Effector memory CD4-positive, alpha-beta T cell (primary cell): ENCODE measurements at regions not wholly inside any gene's neighbourhood (a gene's known extent, or its start where the extent isn't known, plus 50 kb on each side); places are given as distances from the start of the nearest gene placed in this dataset.

Source experiments
- DNase-seq, 3 donors: peaks; one replicate each; pipeline ENCODE4 v3.0.0-alpha.2; 2020
- H3K27ac ChIP-seq: 2 replicates; pipeline ENCODE4 v1.7.0; 2013; ENCODE audit warnings: mild to moderate bottlenecking, low read length, moderate library complexity; ENCODE audit not compliant: insufficient read depth, poor library complexity, severe bottlenecking
- H3K27me3 ChIP-seq: replicated peaks from 2 replicates; pipeline ENCODE4 v1.7.0; 2013; ENCODE audit warnings: mild to moderate bottlenecking, low read length; ENCODE audit not compliant: insufficient read depth, control insufficient read depth, poor library complexity, severe bottlenecking
- H3K36me3 ChIP-seq: 2 replicates; pipeline ENCODE4 v1.7.0; 2013; ENCODE audit warnings: mild to moderate bottlenecking, low read length, moderate library complexity; ENCODE audit not compliant: control insufficient read depth, insufficient read depth
- H3K4me1 ChIP-seq: 2 replicates; pipeline ENCODE4 v1.7.0; 2013; ENCODE audit warnings: low read length, mild to moderate bottlenecking; ENCODE audit not compliant: control insufficient read depth, insufficient read depth, poor library complexity, severe bottlenecking
- H3K4me3 ChIP-seq: 2 replicates; pipeline ENCODE4 v1.7.0; 2013; ENCODE audit warnings: low read length, low read depth, mild to moderate bottlenecking; ENCODE audit not compliant: insufficient read depth, poor library complexity, severe bottlenecking
- H3K9me3 ChIP-seq: 2 replicates; pipeline ENCODE4 v1.7.0; 2013; ENCODE audit warnings: mild to moderate bottlenecking, low read length, moderate library complexity; ENCODE audit not compliant: control insufficient read depth

DNA sequence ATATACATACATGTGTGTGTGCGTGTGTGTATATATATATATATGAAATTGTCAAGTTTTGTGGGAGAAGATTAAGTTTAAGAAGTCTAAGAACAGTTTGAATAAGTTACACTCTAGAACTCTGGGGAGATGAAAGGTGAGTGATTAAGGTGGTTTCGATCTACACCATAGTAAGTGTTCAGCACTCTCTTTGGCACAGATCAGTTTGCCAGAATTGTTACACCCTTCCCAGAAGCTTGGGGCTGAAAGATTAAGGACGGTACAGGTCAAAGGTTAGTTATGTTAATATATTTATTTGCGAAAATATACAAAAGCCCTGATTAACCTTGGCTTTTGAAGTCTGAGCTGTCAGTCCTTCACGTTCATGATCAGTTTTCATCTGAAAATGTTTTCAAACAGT, 309.1 kb downstream of the KLF5 start:
- DNase-seq, result no peak
- no peaks in the 10 kb centered on the region for H3K27me3 ChIP-seq
- no peak overlapping the region for H3K27ac ChIP-seq
- H3K4me3 ChIP-seq, result no peak overlapping the region
- H3K36me3 ChIP-seq, result no peaks in the 10 kb centered on the region
- H3K9me3 ChIP-seq, result no peaks in the 10 kb centered on the region
- H3K4me1 ChIP-seq, result no peaks in the 10 kb centered on the region

DNA sequence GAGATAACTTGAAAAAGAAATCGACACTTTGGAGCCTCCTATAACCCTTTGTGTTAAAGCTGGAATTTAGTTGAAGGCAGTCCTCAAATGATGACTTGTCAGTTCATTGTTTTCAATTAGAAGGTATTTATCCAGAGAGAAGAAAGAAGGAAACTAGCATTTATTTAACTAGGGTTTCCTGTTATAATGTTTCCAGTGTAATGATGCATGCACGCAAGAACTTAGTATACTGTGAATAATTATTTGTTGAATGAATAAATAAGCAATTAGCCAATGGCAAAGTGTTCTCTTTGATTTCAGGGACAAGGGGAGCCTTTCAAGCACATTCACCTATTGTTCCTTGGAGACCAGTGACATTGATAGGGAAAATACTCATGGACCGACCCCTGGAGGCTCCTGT, 307.4 kb downstream of the KLF5 start:
- Histone ChIP-seq H3K27me3 (no peaks in the 10 kb centered on the region), H3K36me3 (no peaks in the 10 kb centered on the region), H3K9me3 (no peaks in the 10 kb centered on the region), H3K4me3 (no peak overlapping the region), H3K4me1 (no peaks in the 10 kb centered on the region), H3K27ac (no peak overlapping the region)
- DNase-seq, result no peak

DNA sequence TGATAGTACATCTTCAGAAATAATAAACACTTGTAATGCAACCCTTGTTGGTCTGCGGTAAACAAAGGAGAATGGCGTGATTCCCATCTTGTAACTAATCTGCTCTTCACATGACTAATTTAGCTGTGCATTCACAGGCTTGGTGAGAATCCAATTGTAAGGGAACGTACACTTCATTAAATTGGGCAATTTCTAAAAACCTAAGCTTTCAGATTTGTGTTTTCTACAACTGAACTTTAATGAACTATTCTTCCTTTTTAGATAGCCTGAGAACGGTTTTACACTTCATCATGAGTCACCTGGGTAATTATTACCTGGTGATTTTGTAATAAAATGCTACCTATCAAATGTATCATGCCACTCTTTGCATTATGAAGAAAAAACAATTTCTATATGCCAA, 306.9 kb downstream of the KLF5 start:
- DNase-seq, result no peak
- Histone ChIP-seq H3K36me3 (no peaks in the 10 kb centered on the region), H3K4me1 (no peaks in the 10 kb centered on the region), H3K9me3 (no peaks in the 10 kb centered on the region), H3K27ac (no peak overlapping the region), H3K4me3 (no peak overlapping the region), H3K27me3 (no peaks in the 10 kb centered on the region)

- no peak overlapping the region for H3K27ac ChIP-seq
- no peaks in the 10 kb centered on the region for H3K4me1 ChIP-seq
- no peak overlapping the region for H3K4me3 ChIP-seq
- H3K9me3 ChIP-seq, result no peaks in the 10 kb centered on the region
- no peak for DNase-seq
- no peaks in the 10 kb centered on the region for H3K27me3 ChIP-seq
- H3K36me3 ChIP-seq, result no peaks in the 10 kb centered on the region
Observed at GRCh38 chr13:73365252-73365651, 306.4 kb downstream of the KLF5 start.

GRCh38 chr13:73364736-73365135, 305.9 kb downstream of the KLF5 start:
- Histone ChIP-seq H3K4me1 (no peaks in the 10 kb centered on the region), H3K27me3 (no peaks in the 10 kb centered on the region), H3K36me3 (no peaks in the 10 kb centered on the region), H3K27ac (no peak overlapping the region), H3K4me3 (no peak overlapping the region), H3K9me3 (no peaks in the 10 kb centered on the region)
- DNase-seq, result no peak

- Histone ChIP-seq H3K27ac (no peak overlapping the region), H3K27me3 (no peaks in the 10 kb centered on the region), H3K4me1 (no peaks in the 10 kb centered on the region), H3K9me3 (no peaks in the 10 kb centered on the region), H3K4me3 (no peak overlapping the region), H3K36me3 (no peaks in the 10 kb centered on the region)
- no peak for DNase-seq
Observed at GRCh38 chr13:73358606-73359095, 299.8 kb downstream of the KLF5 start.

DNA sequence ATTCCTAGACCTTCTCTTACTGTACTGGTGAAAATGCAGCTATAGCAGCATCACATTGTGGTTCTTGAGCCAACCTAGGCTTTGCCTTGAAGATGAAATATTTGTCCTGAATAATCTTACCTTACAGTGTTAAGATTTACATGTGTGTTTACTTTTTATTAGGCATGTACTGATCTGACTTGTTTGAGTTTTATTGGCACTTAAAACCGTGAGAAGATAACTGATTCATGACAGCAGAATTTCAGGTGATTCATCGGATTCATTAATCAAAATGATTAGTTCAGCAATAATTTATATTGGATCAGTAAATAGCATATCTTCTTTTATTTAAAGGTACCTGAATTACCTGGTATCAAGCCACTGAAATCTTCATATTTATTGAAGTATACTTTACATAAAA, 296.3 kb downstream of the KLF5 start:
- Histone ChIP-seq H3K27me3 (no peaks in the 10 kb centered on the region), H3K27ac (no peak overlapping the region), H3K9me3 (no peaks in the 10 kb centered on the region), H3K36me3 (no peaks in the 10 kb centered on the region), H3K4me1 (no peaks in the 10 kb centered on the region), H3K4me3 (no peak overlapping the region)
- DNase-seq, result no peak

DNA sequence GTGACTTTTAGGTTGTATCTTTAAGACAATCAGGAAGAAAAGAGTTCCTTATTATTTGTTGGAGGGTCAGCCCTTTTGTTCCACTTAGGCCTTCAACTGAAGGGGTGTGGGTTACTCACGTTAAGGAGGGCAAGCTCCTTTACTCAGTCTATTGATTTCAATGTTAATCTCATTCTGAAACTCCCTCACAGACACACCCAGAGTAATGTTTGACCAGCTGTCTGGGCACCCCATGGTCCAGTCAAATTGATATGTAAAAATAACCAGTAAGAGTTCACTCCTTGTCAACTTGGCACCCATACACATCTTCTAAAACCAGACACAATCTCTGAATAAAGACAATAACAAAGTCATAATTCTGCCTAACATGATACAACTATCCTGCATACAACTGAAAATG, 292.9 kb downstream of the KLF5 start:
- Histone ChIP-seq H3K27me3 (no peaks in the 10 kb centered on the region), H3K27ac (no peak overlapping the region), H3K4me1 (no peaks in the 10 kb centered on the region), H3K9me3 (no peaks in the 10 kb centered on the region), H3K4me3 (no peak overlapping the region), H3K36me3 (no peaks in the 10 kb centered on the region)
- no peak for DNase-seq

GRCh38 chr13:73341748-73342147, 282.9 kb downstream of the KLF5 start:
- no peak for DNase-seq
- H3K27ac ChIP-seq, result no peak overlapping the region
- no peaks in the 10 kb centered on the region for H3K27me3 ChIP-seq
- no peaks in the 10 kb centered on the region for H3K9me3 ChIP-seq
- H3K4me3 ChIP-seq, result no peak overlapping the region
- no peaks in the 10 kb centered on the region for H3K4me1 ChIP-seq
- no peaks in the 10 kb centered on the region for H3K36me3 ChIP-seq

DNA sequence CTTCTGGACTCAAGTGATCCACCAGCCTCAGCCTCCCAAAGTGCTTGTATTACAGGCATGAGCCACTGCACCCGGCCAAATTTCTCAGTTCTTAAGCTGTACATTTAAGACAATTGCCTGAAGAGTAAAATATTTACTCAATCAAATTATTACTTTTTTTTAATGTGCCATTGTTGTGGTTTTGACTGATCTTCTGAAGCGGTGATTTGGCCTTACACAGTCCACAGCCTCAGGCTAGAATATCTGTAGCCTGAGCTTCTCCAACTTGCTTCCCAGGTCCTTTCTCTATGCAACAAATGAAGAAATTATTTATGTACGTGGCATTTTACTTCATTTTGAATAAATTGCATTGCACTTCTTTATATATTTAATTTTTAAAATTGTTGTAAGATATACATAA, 281.3 kb downstream of the KLF5 start:
- Histone ChIP-seq H3K27ac (no peak overlapping the region), H3K9me3 (no peaks in the 10 kb centered on the region), H3K27me3 (no peaks in the 10 kb centered on the region), H3K4me1 (no peaks in the 10 kb centered on the region), H3K36me3 (no peaks in the 10 kb centered on the region), H3K4me3 (no peak overlapping the region)
- DNase-seq, result no peak

- H3K27ac ChIP-seq, result no peak overlapping the region
- no peaks in the 10 kb centered on the region for H3K9me3 ChIP-seq
- DNase-seq, result no peak
- H3K4me3 ChIP-seq, result no peak overlapping the region
- H3K4me1 ChIP-seq, result no peaks in the 10 kb centered on the region
- no peaks in the 10 kb centered on the region for H3K36me3 ChIP-seq
- no peaks in the 10 kb centered on the region for H3K27me3 ChIP-seq
Observed at GRCh38 chr13:73339086-73339485, 280.3 kb downstream of the KLF5 start.
